NK-92 (cell line): ENCODE measurements at regions not wholly inside any gene's neighbourhood (a gene's known extent, or its start where the extent isn't known, plus 50 kb on each side); places are given as distances from the start of the nearest gene placed in this dataset.

Experiments used
- DNase-seq: peaks from one replicate; lab custom pipeline; 2025; ENCODE audit not compliant: unreplicated experiment; lab: John Stamatoyannopoulos, UW

DNA sequence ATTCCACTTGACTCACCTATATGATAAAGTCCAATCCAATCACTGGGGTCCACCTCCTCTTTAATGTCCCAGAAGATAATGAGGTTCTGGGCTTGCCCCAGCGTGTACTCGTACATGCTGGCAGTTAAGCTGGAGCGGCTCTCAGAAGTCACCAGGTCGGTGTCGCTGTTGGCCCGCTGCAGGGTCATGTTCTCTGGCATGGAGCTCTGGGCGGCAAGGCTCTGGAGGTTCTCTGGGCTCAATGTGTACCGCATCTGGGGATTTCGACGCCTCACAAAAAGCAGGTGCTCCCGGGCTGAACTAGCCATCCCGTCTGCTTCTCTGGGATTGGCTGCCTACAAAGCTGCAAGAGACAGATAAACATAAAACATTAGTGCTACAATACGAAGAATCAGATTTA is 206.4 kb upstream of the CCDC150 start:
- DNase-seq, result no peak

DNA sequence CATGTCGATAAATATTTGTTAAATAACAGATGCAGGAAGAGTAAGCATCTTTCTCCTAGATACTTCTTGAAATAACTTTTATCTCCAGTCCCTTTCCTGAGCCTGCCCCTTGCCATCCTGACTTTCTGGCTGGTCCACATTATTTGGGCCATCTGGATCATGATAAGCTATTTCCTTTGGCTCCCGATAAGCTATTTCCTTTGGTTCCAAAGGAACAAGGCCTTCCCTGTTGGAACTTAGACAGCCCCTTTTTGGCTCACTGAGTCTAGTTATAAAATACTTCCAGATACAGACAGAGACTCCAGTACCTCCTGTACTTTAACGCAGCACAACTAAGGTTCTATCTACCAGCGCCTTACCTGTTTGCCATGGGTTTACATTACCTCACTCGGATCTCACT is 205.3 kb upstream of the CCDC150 start:
- no peak for DNase-seq

DNA sequence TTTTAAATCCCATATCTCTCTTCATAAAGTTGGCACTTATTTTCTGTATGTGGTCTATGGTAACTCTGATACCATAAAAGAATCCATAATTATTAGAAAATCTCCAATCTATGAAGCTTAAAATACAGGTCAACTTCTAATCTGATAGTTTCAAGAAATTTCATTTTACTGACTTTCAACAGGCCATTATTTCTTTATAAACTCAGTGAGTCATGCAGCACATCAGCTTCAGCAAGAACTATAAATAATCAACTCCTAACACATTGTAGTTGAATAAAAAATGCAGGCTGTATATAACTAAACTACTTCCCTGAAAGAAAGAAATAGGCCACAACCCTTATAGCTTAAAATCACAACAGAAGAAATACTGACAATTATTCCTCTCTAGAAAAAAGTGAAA is 204.3 kb upstream of the CCDC150 start:
- no peak for DNase-seq

DNA sequence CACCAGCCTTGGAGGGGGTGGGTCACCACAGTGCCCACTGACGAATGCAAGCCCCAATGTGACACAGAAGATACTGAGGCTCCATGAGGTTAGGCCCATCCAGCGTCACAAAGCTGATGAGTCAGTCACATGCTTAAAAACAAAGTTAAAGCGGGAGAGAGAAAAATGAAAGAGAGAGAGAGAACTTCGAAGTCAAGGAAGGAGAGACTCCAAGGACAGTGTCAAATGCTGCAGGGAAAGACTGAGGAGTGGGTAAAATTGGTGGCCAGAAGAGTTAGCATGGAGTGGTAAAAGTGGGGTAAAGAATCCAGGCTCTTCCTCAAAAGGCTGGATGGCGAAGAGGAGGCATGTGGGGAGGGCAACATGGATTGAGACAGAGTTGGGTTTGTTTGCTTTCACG is 201.9 kb upstream of the CCDC150 start:
- no peak for DNase-seq

DNA sequence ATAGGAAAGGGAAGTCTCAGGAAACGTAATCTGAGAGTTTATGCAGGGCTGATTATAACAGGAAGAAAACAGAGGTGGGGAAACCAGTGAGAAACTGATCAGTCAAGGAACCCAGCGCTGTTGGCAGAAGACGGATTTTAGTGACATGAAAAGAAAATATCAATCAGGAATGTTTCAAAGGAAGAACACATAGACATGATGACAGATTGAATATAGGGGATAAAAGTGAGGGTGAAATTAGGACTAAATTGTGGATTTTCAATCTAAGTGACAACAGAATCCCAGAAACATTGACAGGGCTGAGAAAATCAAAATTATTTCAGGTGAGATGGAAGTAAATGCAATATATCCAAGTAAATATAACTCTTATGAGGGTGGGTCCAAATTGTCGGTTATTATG is 199.8 kb upstream of the CCDC150 start:
- DNase-seq, result no peak

DNA sequence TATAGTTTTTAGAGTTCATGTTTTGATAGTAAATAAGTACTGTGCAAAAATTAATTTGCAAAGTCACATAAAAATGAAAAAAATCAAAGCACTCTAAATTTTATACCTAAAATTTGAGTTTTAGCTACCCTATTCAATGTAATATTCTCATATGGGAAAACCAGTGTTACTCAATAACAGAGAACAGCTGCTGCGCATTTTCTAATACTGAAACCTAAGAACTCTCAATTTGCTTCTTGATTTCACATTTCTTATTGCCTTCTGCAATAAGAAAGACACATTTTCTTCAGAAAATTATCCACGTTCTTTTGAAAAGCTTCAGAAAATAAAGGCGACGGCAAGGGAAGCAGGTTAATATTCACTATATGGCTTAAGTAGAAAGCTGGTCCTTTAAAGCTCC is 199.1 kb upstream of the CCDC150 start:
- no peak for DNase-seq

DNA sequence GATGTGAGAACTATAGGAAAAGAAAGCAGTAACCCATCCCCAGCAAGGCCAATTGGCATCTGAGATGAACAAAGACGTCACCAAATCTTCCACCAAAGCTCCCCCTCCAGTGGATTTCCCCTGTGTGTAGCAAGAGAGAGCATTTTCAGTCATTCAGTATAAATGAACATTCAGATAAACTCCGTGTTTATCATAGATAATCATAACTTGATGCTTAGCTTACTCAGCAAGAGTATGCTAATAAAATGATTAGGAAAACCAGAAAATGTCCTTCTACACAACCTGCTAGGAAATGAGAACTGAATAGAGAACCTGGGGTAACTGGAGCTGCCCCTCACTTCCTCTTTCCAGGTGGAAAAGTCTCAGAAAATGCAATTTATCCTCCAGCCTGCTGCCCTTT is 198.0 kb upstream of the CCDC150 start:
- no peak for DNase-seq

DNA sequence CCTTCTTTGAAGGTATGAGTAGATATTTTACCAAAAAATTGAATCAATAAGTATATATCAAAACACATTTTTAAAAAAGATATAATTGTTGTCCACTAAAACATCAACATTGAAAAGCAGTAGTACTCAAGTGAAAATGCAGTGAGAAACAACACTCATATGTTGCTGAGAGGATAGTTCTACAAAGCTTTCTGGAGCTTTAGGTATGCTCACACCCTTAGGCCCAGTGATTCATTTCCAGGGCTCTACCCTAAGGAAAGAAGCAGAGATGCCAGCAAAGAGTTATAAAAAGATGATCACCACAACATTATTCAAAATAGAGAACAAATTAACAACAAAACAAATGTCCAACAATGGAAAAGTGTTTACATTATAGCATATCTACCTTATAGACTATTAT is 197.3 kb upstream of the CCDC150 start:
- no peak for DNase-seq

DNA sequence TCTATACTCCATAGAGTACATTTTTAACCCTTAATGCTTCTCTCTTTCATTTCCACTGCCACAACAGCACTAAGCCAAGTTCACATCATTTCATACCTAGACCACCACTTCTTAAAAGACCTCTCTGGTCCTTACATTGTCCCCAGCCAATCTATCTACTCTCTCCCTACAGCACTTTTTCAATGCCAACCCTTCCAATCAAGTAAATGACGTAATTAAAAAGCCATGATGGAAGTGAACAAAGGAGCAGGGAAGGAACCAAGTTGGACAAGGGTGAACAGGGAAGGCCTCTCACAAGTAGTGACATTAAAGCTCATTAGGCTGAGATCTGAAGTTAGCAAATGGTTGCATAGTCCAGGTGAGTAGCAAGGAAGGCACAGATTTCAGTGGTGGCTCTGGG is 195.1 kb upstream of the CCDC150 start:
- no peak for DNase-seq

DNA sequence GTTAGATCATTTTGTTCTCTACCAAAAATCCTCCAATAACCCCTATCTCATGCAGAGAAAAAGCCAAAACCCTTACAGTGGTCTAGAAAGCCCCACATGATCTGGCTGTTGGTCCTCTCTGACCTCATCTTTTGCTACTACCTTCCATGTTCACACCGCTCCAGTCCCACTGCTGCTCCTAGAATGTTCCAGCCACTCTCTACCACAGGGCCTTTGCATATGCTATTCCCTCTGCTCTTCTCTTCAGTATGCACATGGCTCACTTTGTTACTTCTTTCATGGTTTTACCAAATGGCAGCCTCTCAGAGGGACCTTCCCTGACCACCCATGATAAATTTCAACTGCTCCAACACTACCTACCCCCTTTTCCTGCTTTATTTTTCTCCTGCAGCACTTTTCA is 193.5 kb upstream of the CCDC150 start:
- DNase-seq, result no peak

DNA sequence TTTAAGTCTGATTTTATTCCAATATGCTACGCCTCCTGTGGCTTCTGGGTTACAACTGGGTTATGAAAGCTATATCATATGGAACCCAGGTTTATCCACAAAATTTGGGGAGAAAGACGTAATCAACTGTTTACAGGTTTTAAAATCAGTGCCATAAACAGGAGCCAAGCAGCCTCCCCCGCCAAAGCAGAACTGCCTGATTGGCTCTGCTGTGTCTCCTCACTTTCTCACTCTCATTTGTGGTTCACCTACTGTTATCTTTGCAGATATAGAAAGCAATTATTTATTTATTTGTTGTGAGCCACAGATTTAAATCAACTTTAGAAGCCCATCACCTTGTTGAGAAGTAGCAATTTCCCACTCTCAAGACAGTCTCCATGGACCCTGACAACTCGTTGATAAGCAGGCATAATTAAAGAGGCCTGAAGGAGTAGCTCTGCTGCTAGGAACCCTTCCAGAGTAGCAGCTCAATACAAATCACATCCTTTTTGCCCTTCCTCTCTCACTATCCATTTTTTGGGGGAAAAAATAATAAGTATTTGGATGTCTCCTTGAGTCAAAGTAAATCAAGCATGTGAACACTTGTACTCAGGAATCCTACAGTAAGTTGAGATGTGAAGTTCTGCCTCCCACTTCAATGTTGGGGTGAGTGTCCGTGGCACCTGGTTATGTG is 191.0 kb upstream of the CCDC150 start:
- no peak for DNase-seq

DNA sequence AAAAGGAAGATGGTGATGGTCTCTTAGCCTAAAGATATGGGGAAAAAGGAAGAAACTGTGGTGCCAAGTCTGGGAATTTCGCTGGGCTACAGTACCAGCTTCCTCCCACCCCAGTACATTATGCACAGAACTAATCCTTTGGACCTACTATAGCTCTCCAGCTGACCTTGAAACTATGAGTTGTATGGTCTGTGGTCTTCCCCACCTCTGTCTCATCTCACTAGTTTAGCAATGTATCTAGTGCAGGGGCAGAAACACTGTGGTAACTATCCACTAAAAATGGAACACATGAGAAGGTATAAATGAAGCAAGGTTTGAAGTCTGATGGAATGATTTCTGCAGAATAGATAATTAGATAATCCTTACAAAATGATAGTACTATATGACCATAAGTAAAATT is 190.4 kb upstream of the CCDC150 start:
- no peak for DNase-seq

DNA sequence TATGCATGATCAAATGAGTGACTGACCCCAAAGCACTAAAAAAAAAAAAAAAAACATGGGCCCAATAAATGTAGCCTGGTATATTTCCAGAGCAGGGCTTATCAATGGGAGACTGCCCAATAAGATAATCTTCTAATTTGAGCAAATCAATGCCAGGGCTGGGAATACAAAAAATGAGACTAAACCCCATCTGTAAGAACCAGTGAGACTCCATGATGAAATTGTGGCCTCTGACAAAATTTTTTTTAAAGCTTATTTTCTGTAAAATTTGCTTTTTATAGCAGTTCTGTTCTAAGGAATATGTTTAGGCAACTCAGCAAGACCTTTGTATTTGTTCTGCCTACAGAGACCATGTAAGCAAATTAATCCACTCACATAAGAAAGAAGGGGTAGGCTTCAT is 186.8 kb upstream of the CCDC150 start:
- DNase-seq, result no peak

DNA sequence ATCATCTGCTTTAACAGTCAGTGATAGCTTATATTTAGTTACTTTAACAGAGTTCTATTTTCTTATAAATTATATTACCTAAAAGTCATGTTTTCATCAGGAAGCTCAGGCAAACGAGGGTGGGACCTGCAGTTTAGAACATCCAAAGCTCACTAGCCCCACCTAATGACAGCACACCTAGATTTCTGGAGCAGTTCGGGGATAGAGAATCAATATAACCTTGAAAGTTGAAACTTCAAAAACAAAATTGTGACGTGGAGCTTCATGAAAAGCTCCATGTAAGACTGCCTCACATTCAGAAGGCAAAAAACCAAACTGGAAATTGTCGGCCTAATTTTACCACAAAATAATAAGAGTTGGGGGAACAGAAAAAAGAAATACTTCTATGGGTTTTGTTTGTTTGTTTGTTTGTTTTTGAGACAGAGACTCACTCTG is 185.9 kb upstream of the CCDC150 start:
- no peak for DNase-seq

DNA sequence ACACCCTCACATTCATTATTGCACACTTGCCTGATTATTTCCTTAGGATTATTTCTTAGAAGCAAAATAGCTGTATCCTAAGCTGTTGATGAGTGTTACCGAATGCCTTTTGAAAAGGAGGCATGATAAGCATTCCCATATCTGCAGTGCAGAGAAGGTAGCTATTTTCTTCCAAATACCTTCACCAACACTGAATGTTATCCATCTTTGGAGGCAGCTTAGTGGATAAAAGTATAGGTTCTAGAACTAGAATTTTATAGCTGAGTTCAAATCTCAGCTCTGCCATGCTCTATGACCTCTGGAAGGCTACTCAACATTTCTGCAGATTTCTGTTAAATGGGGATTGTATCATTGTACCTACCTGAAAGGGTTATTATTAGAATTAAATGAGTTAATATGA is 185.0 kb upstream of the CCDC150 start:
- no peak for DNase-seq

DNA sequence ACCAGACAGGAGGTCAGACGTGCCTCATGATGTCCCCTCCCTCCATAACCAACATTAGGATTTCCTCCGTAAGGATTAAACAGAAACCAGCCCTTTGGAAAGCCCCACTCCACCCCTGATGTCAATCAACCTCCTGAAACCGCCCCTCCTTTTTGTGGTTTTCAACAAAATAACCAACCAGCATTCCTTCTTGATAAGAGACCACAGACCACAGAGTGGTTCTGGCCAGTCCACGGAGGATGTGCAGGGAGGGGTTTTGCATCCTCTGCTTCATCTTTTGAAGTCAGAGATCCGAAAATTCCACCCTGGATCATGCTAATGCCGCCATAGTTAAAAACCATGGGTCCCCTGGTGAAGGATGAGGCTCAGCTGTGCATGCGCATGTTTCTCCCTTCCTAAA is 180.0 kb upstream of the CCDC150 start:
- no peak for DNase-seq

DNA sequence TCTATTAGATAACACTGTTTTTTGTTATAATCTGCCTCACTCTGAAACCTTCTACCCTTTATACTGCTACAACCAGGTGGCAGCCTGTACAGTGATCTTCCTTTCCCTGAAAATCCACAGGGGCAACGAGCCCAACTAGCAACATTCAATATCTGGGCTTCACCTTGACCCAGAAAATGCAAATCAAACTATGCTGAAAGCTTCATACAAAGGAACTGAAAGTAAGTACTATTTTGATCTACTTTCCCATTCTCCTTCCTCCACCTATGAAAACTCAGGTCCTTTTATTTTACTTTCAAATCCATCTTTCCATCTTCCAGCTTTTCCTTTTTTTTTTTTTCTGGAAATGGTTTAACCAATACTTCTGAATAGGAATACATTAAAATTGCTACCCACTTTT is 175.8 kb upstream of the CCDC150 start:
- no peak for DNase-seq

DNA sequence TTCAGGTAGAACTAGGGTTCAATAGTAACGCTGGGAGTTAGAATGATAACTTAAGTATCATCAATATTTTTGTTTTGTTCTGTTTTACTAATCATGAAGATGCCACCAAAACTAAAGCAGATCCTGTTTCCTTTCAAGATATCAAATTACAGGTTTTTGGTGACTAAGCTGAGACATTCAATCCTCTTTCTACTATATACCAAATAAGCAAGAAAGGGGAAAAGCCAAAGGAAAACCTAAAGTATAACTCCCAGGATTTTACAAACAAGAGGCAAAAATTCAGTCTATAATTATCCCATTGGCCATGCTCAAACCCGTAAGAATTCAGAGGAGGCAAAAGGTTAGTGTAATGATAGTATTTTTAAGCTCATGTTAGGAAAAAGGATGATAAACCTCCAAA is 175.2 kb upstream of the CCDC150 start:
- no peak for DNase-seq

DNA sequence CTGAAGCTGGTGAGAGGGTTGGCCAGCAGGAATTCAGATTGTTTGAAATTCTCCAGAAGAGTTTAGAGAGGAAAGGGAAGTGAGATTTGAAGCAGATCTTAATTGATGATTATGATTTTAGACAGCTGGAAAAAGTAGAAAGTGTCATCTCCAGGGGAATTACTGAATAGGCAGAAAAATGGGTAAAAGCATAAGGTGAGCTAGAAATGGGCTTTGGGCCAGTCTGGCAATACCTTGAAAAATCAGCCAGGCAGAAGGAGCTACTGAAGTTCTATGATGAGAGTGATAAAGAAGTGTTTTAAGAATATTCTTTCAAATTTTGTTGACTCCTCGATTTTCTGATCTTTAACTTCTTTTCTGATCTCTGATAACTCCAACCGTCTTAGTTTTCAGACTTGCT is 172.9 kb upstream of the CCDC150 start:
- no peak for DNase-seq

DNA sequence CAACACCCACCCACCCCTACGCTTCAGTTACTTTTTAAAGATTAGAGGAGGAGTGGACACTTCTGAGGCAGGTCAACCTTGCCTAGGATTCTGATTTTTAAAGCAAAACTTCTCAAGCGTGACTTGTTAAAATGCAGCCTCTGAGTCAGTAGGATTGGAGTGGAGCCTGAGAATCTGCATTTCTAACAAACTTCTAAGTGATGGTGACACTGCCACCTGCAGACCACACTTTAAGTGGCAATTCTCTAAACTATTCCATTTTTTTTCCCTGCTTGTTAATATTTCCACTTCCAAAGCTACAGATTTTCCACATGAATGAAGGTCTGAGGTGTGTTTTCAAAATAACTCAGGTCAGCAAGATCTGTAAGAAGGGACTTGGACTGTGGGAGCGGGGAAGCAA is 171.1 kb upstream of the CCDC150 start:
- no peak for DNase-seq

DNA sequence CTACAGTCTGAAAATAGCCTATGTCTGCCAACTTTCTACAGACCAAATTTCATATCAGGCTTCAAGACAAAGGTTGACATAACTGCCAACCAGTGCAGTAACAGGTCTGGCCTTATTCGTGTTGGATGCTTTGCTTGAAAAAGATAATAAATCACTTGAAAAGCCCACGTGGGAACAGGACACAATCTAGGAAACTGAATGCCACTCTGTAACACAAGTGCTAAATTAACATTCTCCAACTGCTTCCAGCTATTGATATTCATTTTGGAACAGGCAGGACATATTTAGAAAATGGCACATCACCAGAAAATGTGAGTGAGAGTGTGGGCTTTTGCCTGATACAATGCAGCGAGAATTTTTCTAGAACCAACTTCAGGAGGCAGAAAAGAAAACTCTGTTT is 165.9 kb upstream of the CCDC150 start:
- DNase-seq, result no peak

DNA sequence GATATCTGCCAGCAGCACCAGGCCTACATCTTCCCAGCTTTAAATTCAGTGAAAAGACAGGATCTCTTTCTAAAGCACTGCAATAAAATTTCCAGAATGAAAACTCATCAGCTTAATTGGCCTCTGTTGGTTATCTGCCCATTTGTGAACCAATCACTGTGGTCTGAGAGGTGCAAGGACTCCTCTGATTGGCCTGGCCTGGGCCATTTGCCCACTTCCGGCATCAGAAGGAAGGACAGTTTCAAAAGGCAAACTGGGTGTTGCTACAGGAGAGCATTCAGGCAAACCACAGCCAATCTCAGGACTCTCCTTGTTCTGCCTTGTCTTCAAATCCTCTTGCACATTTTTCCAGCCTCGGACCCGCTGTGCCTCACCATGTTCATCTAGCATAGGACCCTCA is 163.9 kb upstream of the CCDC150 start:
- DNase-seq, result no peak

DNA sequence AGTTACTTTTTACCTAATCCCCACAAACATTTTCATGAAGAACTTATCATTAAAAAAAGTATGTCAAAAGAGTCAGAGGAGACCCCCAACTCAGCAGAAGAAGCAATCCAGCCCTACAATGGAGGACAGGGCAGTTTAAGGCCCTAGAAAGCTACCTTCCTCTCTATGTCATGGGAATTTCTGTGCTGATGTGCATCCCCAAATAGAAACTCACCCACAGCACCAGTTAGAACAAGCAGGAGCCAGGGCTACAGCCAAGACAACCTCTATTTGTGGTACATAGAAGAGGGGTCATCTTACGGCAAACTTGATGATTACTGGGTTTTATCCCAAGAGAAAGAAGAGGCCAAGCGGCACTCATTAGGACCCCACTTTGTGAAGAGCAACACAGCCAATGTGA is 160.9 kb upstream of the CCDC150 start:
- no peak for DNase-seq

DNA sequence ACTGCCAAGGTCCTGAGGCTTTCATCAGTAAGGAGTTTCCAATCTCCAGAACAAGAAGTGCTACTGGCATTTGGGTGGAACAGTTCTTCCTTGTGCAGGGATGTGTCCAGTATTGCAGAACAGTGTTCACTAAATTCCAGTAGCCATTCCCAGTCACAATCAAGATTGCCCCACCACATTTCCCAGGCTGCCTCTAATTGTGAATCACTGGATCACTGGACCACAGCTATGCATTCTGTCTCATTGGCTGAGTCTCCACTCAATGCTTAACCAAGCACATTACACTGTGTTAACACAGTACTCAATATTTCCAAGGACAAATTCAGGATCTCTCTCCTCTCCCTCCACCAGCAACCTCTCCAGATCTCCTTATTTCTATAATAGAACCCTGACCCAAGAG is 160.2 kb upstream of the CCDC150 start:
- DNase-seq, result no peak
